Kidney (tissue), 13 donors: ENCODE measurements at regions not wholly inside any gene's neighbourhood (a gene's known extent, or its start where the extent isn't known, plus 50 kb on each side); places are given as distances from the start of the nearest gene placed in this dataset.
A peak's percentile ranks its signal among the peaks of the same experiment; 100 is the strongest.

ENCODE experiments used
- DNase-seq, 5 donors: peaks; one replicate each; pipeline ENCODE4 v3.0.0-alpha.2; 2013 to 2020
- FAIRE-seq: peaks from 2 replicates; lab custom pipeline; 2012; peaks lifted over from hg19 to GRCh38; lab: Jason Lieb, UNC
- H3K27ac ChIP-seq, 2 donors: one replicate each; pipeline ENCODE4 v1.7.0; 2013; ENCODE audit warnings: low read depth in 2 of 2, low read length in 2 of 2, inconsistent platforms in 1 of 2
- H3K27me3 ChIP-seq: one replicate; pipeline ENCODE4 v1.7.1; 2013; ENCODE audit warnings: low read length, inconsistent platforms; ENCODE audit not compliant: control insufficient read depth, insufficient read depth
- H3K36me3 ChIP-seq, 3 donors: one replicate each; pipeline versions ENCODE4 v1.7.0 to v1.7.1; 2013; ENCODE audit warnings: low read length in 3 of 3, control low read depth in 1 of 3, inconsistent platforms in 1 of 3; ENCODE audit not compliant: insufficient read depth in 3 of 3, control insufficient read depth in 2 of 3
- H3K4me1 ChIP-seq, 3 donors: one replicate each; pipeline versions ENCODE4 v1.7.0 to v1.7.1; 2013; ENCODE audit warnings: low read length in 3 of 3, inconsistent platforms in 1 of 3, low read depth in 1 of 3; ENCODE audit not compliant: control insufficient read depth in 2 of 3, insufficient read depth in 2 of 3
- H3K4me3 ChIP-seq, 3 donors: one replicate each; pipeline versions ENCODE4 v1.7.0 to v1.8.1; 2013; ENCODE audit warnings: low read length in 3 of 3, control low read depth in 1 of 3, inconsistent platforms in 1 of 3
- H3K9ac ChIP-seq, 3 donors: one replicate each; pipeline versions ENCODE4 v1.7.0 to v1.7.1; 2013; ENCODE audit warnings: low read length in 3 of 3, control low read depth in 1 of 3, inconsistent platforms in 1 of 3
- H3K9me3 ChIP-seq, 3 donors: one replicate each; pipeline versions ENCODE4 v1.7.0 to v1.7.1; 2013; ENCODE audit warnings: low read length in 3 of 3, control low read depth in 1 of 3, inconsistent platforms in 1 of 3; ENCODE audit not compliant: control insufficient read depth in 2 of 3, insufficient read depth in 1 of 3
- intact Hi-C: fragments of 100-400 bp; cut with DNase I; formaldehyde crosslinking; loops from one replicate; pipeline ENCODE4 v1.11.1; 2022
- TF ChIP-seq, protein P1 (sequence below): IDR thresholded peaks from 3 replicates; pipeline ENCODE4 v1.5.1; 2012; ENCODE audit warnings: mild to moderate bottlenecking, moderate library complexity, borderline replicate concordance; ENCODE audit not compliant: insufficient read depth; ENCODE audit errors: extremely low read depth
- donor health status: control.
- donor health status: control.
- donor health status: control.
- donor health status: control.
- donor health status: control.
- donor health status: DM: yes; HTN: yes; CAD: no.
- donor health status: Normal renal cell carcinoma (clear cell type).

DNA sequence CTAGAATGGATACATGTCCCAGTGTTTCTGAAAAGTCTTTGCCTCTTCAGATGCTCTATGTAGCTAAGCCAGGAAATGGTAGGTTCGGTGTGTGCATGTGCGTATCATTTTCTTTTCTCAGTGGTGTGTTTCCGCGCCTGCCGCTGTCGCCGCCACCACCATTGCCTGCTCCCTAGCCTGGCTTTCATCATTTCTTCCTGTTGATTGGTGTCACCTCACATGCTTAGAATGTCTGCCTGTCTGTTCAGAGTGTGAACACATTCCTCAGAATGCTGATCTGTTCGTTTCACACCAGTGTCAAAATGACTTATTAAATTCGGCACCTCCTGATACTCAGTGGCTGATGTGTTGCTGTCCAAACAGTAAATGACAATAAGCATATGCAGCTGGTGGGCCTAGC lies 255.2 kb upstream of the SPRED2 start:
- FAIRE-seq = no peak
- DNase-seq = no peak
- no peak overlapping the region for H3K9ac ChIP-seq
- no peaks in the 10 kb centered on the region for H3K4me1 ChIP-seq
- TF ChIP-seq, protein P1, sequence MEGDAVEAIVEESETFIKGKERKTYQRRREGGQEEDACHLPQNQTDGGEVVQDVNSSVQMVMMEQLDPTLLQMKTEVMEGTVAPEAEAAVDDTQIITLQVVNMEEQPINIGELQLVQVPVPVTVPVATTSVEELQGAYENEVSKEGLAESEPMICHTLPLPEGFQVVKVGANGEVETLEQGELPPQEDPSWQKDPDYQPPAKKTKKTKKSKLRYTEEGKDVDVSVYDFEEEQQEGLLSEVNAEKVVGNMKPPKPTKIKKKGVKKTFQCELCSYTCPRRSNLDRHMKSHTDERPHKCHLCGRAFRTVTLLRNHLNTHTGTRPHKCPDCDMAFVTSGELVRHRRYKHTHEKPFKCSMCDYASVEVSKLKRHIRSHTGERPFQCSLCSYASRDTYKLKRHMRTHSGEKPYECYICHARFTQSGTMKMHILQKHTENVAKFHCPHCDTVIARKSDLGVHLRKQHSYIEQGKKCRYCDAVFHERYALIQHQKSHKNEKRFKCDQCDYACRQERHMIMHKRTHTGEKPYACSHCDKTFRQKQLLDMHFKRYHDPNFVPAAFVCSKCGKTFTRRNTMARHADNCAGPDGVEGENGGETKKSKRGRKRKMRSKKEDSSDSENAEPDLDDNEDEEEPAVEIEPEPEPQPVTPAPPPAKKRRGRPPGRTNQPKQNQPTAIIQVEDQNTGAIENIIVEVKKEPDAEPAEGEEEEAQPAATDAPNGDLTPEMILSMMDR = no peak
- H3K36me3 ChIP-seq = no peaks in the 10 kb centered on the region
- H3K4me3 ChIP-seq = no peak overlapping the region
- no peaks in the 10 kb centered on the region for H3K27me3 ChIP-seq
- no peak overlapping the region for H3K27ac ChIP-seq
- intact Hi-C loops = no loop called here
- H3K9me3 ChIP-seq = no peaks in the 10 kb centered on the region

DNA sequence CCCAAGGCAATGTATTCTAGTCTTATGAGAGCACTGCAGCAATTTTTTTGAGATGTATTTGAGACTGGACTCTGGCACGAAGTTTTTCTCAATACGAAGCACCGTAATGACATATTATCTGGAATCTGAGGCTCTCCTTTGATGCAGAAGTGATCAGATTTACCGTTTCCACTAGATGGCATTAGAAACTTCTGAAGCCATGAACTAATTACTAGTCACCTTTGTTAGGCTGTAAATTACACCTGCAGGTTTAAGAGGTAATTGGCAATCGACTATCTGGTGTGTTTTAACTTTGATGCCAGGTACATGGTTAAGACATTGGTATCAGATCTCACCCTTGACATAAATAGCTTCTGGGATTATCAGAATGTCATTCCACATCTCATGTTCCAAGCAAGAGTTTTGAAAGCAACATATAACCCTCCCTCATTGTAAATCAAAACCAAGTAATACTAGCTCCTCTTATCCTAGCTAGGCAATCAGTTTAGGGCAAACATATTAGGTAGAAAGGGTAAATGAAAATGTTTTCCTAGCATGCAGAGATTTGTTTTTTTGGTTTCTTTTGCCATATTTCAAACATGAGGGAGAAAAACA lies 254.6 kb upstream of the SPRED2 start:
- H3K36me3 ChIP-seq = no peaks in the 10 kb centered on the region
- H3K27me3 ChIP-seq = no peaks in the 10 kb centered on the region
- no peak overlapping the region for H3K27ac ChIP-seq
- H3K4me1 ChIP-seq = no peaks in the 10 kb centered on the region
- TF ChIP-seq, protein P1 = peak; percentile 29
- H3K9ac ChIP-seq = no peak overlapping the region
- no peak overlapping the region for H3K4me3 ChIP-seq
- DNase-seq (no peak), FAIRE-seq (no peak)
- intact Hi-C loops = no loop called here
- no peaks in the 10 kb centered on the region for H3K9me3 ChIP-seq

DNA sequence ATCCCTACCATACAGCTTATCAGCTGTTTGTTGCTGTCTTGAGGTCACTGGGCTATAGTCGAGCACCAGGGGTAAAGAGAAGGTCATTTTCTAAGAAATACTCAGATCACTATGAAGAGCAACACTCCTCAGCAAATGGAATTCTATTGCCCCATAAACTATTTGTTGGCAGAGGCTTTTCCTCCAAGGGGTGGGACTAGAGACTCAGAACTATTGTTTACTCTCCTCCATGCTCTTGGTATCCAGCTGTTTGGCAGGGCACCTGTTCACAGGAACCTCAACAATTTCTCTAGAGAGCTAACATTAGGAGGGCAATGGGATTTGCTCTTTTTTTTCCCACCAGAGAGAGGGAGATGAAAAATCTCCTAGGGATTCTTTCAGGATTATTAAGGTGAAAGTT lies 249.1 kb upstream of the SPRED2 start:
- no peak overlapping the region for H3K9ac ChIP-seq
- DNase-seq (no peak), FAIRE-seq (no peak)
- no peak overlapping the region for H3K4me3 ChIP-seq
- intact Hi-C loops = no loop called here
- no peaks in the 10 kb centered on the region for H3K27me3 ChIP-seq
- no peaks in the 10 kb centered on the region for H3K9me3 ChIP-seq
- no peaks in the 10 kb centered on the region for H3K4me1 ChIP-seq
- TF ChIP-seq, protein P1 = no peak
- no peak overlapping the region for H3K27ac ChIP-seq
- H3K36me3 ChIP-seq = no peaks in the 10 kb centered on the region
